H1 (cell line): ENCODE measurements at regions not wholly inside any gene's neighbourhood (a gene's known extent, or its start where the extent isn't known, plus 50 kb on each side); places are given as distances from the start of the nearest gene placed in this dataset.

ENCODE experiments used
- EP300 ChIP-seq, 2 experiments: IDR thresholded peaks; 1 replicate in 1 of 2; 2 replicates in 1 of 2; pipeline ENCODE4 v1.6.1; 2011 to 2012; ENCODE audit warnings: low read depth in 2 of 2, low read length in 2 of 2, mild to moderate bottlenecking in 2 of 2, borderline replicate concordance in 1 of 2, inconsistent platforms in 1 of 2, moderate library complexity in 1 of 2
- KDM5A ChIP-seq: fragments of 200-600 bp; IDR thresholded peaks from 2 replicates; pipeline ENCODE4 v1.7.1; 2012; ENCODE audit warnings: mild to moderate bottlenecking, low read length, inconsistent platforms, mixed read lengths
- POLR2A ChIP-seq, 2 experiments: IDR thresholded peaks; 1 replicate in 1 of 2; 2 replicates in 1 of 2; pipeline ENCODE4 v1.6.1; 2011; ENCODE audit warnings: low read depth in 2 of 2, low read length in 2 of 2, mild to moderate bottlenecking in 2 of 2; ENCODE audit errors: control extremely low read depth in 1 of 2
- SP1 ChIP-seq: IDR thresholded peaks from 2 replicates; pipeline ENCODE4 v1.6.1; 2011; ENCODE audit warnings: low read depth, low read length

- TF ChIP-seq EP300 (IDR thresholded peaks at IDR 0.05; ENCODE audit: borderline replicate concordance in 1 of 2, low read depth in 2 of 2, low read length in 2 of 2), result no peak
- TF ChIP-seq SP1, result no peak
- TF ChIP-seq POLR2A (IDR thresholded peaks at IDR 0.05; ENCODE audit: control extremely low read depth in 1 of 2, low read depth in 2 of 2, low read length in 2 of 2), result no peak
- no peak for TF ChIP-seq KDM5A
Observed at GRCh38 chr7:109806548-109806947, 1236.9 kb downstream of the DNAJB9 start (continued).
